Right atrium auricular region (tissue), 2 donors: ENCODE measurements at regions not wholly inside any gene's neighbourhood (a gene's known extent, or its start where the extent isn't known, plus 50 kb on each side); places are given as distances from the start of the nearest gene placed in this dataset.

Experiments used
- DNase-seq: peaks from one replicate; pipeline ENCODE4 v3.0.0-alpha.2; 2019; ENCODE audit warnings: low spot score
- H3K27ac ChIP-seq, 2 donors: fragments of 200-600 bp; sonication (generic); 1 replicate in 1 of 2; 2 replicates in 1 of 2; pipeline ENCODE4 v1.5.1; 2016 to 2019
- H3K27me3 ChIP-seq, 2 donors: fragments of 200-600 bp; sonication (generic); one replicate each; pipeline versions ENCODE4 v1.5.1 to v1.6.0; 2017 to 2019
- H3K36me3 ChIP-seq: fragments of 200-600 bp; sonication (generic); one replicate; pipeline ENCODE4 v1.5.1; 2016
- H3K4me1 ChIP-seq, 2 donors: fragments of 200-600 bp; sonication (generic); one replicate each; pipeline versions ENCODE4 v1.5.1 to v1.6.0; 2017 to 2019
- H3K4me3 ChIP-seq, 2 donors: fragments of 200-600 bp; sonication (generic); 1 replicate in 1 of 2; 2 replicates in 1 of 2; pipeline ENCODE4 v1.5.1; 2017 to 2019; ENCODE audit warnings: mild to moderate bottlenecking in 1 of 2, moderate library complexity in 1 of 2
- H3K9me3 ChIP-seq, 2 donors: fragments of 200-600 bp; sonication (generic); one replicate each; pipeline ENCODE4 v1.5.1; 2019
- CTCF ChIP-seq, 2 donors: fragments of 200-600 bp; sonication (generic); IDR thresholded peaks; one replicate each; pipeline ENCODE4 v1.5.1; 2019; ENCODE audit warnings: antibody characterized with exemption in 2 of 2

- TF ChIP-seq CTCF (IDR thresholded peaks at IDR 0.05), result no peak
- H3K4me3 ChIP-seq, result no peak overlapping the region
- no peak for DNase-seq
- H3K4me1 ChIP-seq, result peaks cover 0 to 10% of the 10 kb centered on the region in 2 donors
- no peaks in the 10 kb centered on the region for H3K27me3 ChIP-seq
- no peaks in the 10 kb centered on the region for H3K9me3 ChIP-seq
- peak overlapping the region in 1 of 2 donors; percentile 20 for H3K27ac ChIP-seq
- H3K36me3 ChIP-seq, result no peaks in the 10 kb centered on the region
Observed at GRCh38 chr7:28346676-28347363, 65.5 kb upstream of the CREB5 start.

- Histone ChIP-seq H3K4me3 (no peak overlapping the region), H3K9me3 (no peaks in the 10 kb centered on the region), H3K36me3 (no peaks in the 10 kb centered on the region), H3K27ac (peak overlapping the region; percentile 38 to 43), H3K4me1 (peaks cover 0 to 10% of the 10 kb centered on the region in 2 donors), H3K27me3 (no peaks in the 10 kb centered on the region)
- no peak for TF ChIP-seq CTCF (IDR thresholded peaks at IDR 0.05)
- DNase-seq, result no peak
Observed at GRCh38 chr7:28347475-28348318, 64.6 kb upstream of the CREB5 start.

GRCh38 chr7:28348636-28349035, 63.7 kb upstream of the CREB5 start:
- no peak for TF ChIP-seq CTCF (IDR thresholded peaks at IDR 0.05)
- Histone ChIP-seq H3K36me3 (no peaks in the 10 kb centered on the region), H3K4me3 (no peak overlapping the region), H3K27ac (peak overlapping the region; percentile 43), H3K4me1 (peaks cover 0 to 10% of the 10 kb centered on the region in 2 donors), H3K27me3 (no peaks in the 10 kb centered on the region), H3K9me3 (no peaks in the 10 kb centered on the region)
- DNase-seq, result no peak

- Histone ChIP-seq H3K4me3 (no peak overlapping the region), H3K27ac (no peak overlapping the region), H3K4me1 (peaks cover 0 to 10% of the 10 kb centered on the region in 2 donors), H3K9me3 (no peaks in the 10 kb centered on the region), H3K27me3 (no peaks in the 10 kb centered on the region), H3K36me3 (no peaks in the 10 kb centered on the region)
- TF ChIP-seq CTCF (IDR thresholded peaks at IDR 0.05), result no peak
- DNase-seq, result no peak
Observed at GRCh38 chr7:28349637-28350036, 62.7 kb upstream of the CREB5 start.

- Histone ChIP-seq H3K4me3 (no peak overlapping the region), H3K9me3 (no peaks in the 10 kb centered on the region), H3K4me1 (peaks cover 0 to 14% of the 10 kb centered on the region in 2 donors), H3K27me3 (no peaks in the 10 kb centered on the region), H3K27ac (no peak overlapping the region), H3K36me3 (no peaks in the 10 kb centered on the region)
- DNase-seq, result no peak
- no peak for TF ChIP-seq CTCF (IDR thresholded peaks at IDR 0.05)
Observed at GRCh38 chr7:28350662-28351061, 61.7 kb upstream of the CREB5 start.
